ENCODE measurements at regions not wholly inside any gene's neighbourhood (a gene's known extent, or its start where the extent isn't known, plus 50 kb on each side); places are given as distances from the start of the nearest gene placed in this dataset.

GRCh38 chr11:37336401-37336800, 738.4 kb upstream of the RAG2 start:
- Histone ChIP-seq H3K27ac (no peak overlapping the region), H3K4me3 (ENCODE audit: low read depth, low read length) (no peak overlapping the region), H3K9me3 (ENCODE audit: severe bottlenecking) (no peaks in the 10 kb centered on the region), H3K27me3 (ENCODE audit: insufficient read depth, low read depth, severe bottlenecking) (no peaks in the 10 kb centered on the region), H3K36me3 (no peaks in the 10 kb centered on the region)
- TF ChIP-seq CTCF (IDR thresholded peaks at IDR 0.05; ENCODE audit: low read depth, low read length), result no peak
- no peak for DNase-seq

GRCh38 chr11:37333345-37333744, 735.3 kb upstream of the RAG2 start:
- no peak overlapping the region for H3K4me3 ChIP-seq (ENCODE audit: low read depth, low read length)
- DNase-seq, result no peak
- H3K36me3 ChIP-seq, result no peaks in the 10 kb centered on the region
- no peaks in the 10 kb centered on the region for H3K27me3 ChIP-seq (ENCODE audit: insufficient read depth, low read depth, severe bottlenecking)
- no peaks in the 10 kb centered on the region for H3K9me3 ChIP-seq (ENCODE audit: severe bottlenecking)
- TF ChIP-seq CTCF (IDR thresholded peaks at IDR 0.05; ENCODE audit: low read depth, low read length), result no peak
- H3K27ac ChIP-seq, result no peak overlapping the region

GRCh38 chr11:37323843-37324242, 725.8 kb upstream of the RAG2 start:
- Histone ChIP-seq H3K27me3 (ENCODE audit: insufficient read depth, low read depth, severe bottlenecking) (no peaks in the 10 kb centered on the region), H3K27ac (no peak overlapping the region), H3K4me3 (ENCODE audit: low read depth, low read length) (no peak overlapping the region), H3K36me3 (no peaks in the 10 kb centered on the region), H3K9me3 (ENCODE audit: severe bottlenecking) (no peaks in the 10 kb centered on the region)
- no peak for DNase-seq
- TF ChIP-seq CTCF (IDR thresholded peaks at IDR 0.05; ENCODE audit: low read depth, low read length), result no peak

DNA sequence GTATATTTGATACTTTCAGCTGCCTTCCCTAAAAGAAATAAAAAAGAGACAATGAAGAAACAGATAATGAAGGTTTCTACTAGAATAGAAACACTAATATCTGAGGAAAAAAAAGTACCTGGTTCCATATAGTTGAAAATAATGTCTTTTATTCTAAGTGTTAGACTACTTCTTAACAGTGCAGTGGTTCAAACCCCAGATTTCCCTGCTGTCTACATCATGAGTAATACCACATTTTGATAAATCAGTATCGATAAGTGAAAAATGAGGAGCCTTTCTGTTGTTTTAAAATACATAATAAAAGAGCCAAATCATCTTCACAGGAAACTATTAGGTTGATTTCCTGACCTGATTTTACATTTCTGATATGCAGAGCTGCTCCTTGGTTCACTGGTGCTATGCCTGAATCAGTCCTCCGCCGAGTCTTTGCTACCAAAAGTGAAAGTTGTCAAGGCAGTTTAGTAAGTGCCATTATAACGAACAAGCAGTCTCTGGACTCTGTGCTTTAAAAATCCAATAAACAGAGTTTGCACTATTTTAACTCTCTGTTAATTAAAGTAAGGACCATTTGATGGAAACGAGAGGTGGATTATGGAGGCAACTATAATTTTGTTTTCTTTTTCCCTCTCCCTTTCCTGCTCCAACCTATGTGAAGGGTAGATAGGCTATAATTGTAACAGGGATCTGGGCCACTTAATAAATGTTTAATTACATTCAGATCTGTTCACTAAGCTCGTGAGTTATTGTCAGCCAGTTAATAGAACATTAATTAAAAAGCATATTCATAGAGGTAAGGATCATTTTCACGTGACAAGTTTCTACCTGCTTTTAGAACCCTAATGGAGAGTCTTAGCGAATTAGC, 724.5 kb upstream of the RAG2 start:
- DNase-seq, result no peak
- no peak overlapping the region for H3K27ac ChIP-seq
- H3K27me3 ChIP-seq (ENCODE audit: insufficient read depth, low read depth, severe bottlenecking), result no peaks in the 10 kb centered on the region
- TF ChIP-seq CTCF (IDR thresholded peaks at IDR 0.05; ENCODE audit: low read depth, low read length), result no peak
- H3K9me3 ChIP-seq (ENCODE audit: severe bottlenecking), result no peaks in the 10 kb centered on the region
- H3K4me3 ChIP-seq (ENCODE audit: low read depth, low read length), result no peak overlapping the region
- H3K36me3 ChIP-seq, result no peaks in the 10 kb centered on the region

DNA sequence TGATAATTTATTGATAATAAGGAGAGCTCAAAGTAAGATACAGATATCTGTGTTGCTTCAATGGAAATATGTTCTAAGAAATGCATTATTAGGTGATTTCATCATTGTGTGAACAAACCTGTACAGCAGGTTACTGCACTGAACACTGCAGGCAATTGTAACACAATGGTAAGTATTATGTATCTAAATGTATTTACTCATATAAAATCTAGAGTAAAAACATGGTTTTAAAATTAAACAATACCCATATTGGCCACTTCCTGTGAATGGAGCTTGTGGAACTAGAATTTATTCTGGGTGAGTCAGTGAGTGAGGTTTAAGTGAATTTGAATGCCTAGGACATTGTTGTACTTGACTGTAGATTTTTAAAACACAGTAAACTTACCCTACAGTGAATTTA, 722.9 kb upstream of the RAG2 start:
- no peak overlapping the region for H3K27ac ChIP-seq
- no peaks in the 10 kb centered on the region for H3K9me3 ChIP-seq (ENCODE audit: severe bottlenecking)
- TF ChIP-seq CTCF (IDR thresholded peaks at IDR 0.05; ENCODE audit: low read depth, low read length), result no peak
- DNase-seq, result no peak
- no peak overlapping the region for H3K4me3 ChIP-seq (ENCODE audit: low read depth, low read length)
- H3K27me3 ChIP-seq (ENCODE audit: insufficient read depth, low read depth, severe bottlenecking), result no peaks in the 10 kb centered on the region
- H3K36me3 ChIP-seq, result no peaks in the 10 kb centered on the region

DNA sequence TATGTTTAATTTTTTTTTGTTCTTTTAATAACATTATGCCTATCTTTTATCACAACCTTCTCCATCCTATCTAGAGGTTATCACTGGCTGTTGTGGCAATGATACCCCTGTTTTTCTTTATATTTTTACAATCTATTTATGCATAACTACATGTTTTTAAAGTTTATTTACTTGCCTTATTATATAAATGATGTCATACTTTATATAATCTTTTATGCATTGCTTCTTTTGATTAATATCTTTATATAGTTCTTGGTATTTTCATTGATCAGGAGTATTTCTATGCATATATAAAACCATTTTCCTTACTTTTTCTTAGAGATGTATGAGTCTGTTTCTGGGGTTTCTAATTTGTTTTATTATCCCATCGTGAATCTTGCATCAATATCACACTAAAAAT, 719.8 kb upstream of the RAG2 start:
- DNase-seq, result no peak
- H3K27me3 ChIP-seq (ENCODE audit: insufficient read depth, low read depth, severe bottlenecking), result no peaks in the 10 kb centered on the region
- no peak overlapping the region for H3K27ac ChIP-seq
- no peaks in the 10 kb centered on the region for H3K36me3 ChIP-seq
- H3K9me3 ChIP-seq (ENCODE audit: severe bottlenecking), result no peaks in the 10 kb centered on the region
- no peak for TF ChIP-seq CTCF (IDR thresholded peaks at IDR 0.05; ENCODE audit: low read depth, low read length)
- no peak overlapping the region for H3K4me3 ChIP-seq (ENCODE audit: low read depth, low read length)
